ENCODE measurements at regions not wholly inside any gene's neighbourhood (a gene's known extent, or its start where the extent isn't known, plus 50 kb on each side); places are given as distances from the start of the nearest gene placed in this dataset.
"Not testable (repeated sequence)": the region's sequence is repeated elsewhere in the genome, so short reads cannot be mapped to it uniquely, and the experiment has no call there.

- no peak for DNase-seq (ENCODE audit: low spot score)
Observed at GRCh38 chr1:19591482-19592091, 52.5 kb upstream of the NBL1 start.

GRCh38 chr1:19585507-19585906 lies 58.6 kb upstream of the NBL1 start:
- DNase-seq (ENCODE audit: low spot score) = no peak

DNA sequence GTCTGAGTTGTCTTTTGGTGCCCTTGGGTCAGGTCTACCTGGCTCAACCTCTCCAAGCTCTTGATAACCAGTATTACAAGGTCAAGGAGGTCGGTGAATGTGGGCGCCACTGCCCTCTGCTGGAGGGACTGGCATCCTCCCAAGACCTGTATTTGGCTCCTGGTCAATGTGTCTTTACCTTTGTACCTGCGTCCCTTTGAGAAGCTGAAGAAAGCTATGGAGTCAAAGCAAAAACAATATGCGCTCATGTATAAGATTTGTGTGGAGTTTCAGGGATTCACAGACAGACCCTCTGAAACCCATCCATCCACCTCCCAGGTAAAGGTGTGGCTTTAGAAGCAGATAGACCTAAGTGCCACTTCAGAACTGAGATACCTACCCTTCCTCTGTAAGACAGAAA lies 61.8 kb upstream of the NBL1 start:
- DNase-seq (ENCODE audit: low spot score) = no peak

GRCh38 chr1:19581381-19581780 lies 62.7 kb upstream of the NBL1 start:
- DNase-seq (ENCODE audit: low spot score) = no peak

- DNase-seq (ENCODE audit: low spot score) = no peak
Observed at GRCh38 chr1:19577561-19577960, 66.5 kb upstream of the NBL1 start.

GRCh38 chr1:19577036-19577435 lies 67.1 kb upstream of the NBL1 start:
- DNase-seq (ENCODE audit: low spot score) = no peak

GRCh38 chr1:19569786-19570185 lies 74.3 kb upstream of the NBL1 start:
- no peak for DNase-seq (ENCODE audit: low spot score)

DNA sequence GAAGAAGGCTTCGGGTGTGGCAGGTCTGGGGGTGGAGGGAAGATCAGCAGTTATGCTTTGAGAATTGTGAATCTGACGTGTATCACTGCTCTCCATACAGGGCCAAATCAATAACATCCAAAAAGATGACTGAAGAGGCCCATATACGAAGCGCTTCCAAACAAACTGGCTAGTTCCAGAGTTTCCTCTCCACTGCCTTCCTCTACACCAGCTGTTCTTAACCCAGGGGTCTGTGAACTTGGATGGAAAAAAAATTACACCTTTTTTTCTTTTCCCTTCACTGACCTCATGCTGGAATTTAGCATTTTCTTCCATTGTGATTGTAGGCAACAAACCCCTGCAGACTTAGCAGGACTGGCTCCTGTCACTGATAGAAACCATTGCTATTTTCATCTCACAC lies 77.1 kb upstream of the NBL1 start:
- DNase-seq (ENCODE audit: low spot score) = no peak

DNA sequence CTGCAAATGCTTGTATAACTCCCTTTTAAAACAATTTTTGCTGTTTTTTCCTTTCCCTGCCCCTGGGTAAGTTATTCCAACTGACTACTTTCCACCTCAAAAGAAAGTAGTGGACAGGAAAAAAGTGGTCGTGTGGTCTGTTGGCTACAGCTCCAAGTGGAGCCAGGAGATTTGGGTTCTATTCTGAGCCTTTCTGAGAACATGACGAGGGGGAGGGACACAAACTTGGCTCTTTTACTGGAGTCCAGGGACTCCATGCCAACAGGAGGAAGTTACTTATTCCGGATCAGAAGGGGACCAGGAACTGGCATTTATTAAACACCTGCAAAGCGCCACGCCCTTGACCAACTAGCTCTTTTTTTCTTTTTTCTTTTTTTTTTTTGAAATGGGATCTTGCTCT lies 79.0 kb upstream of the CAPZB start:
- DNase-seq (ENCODE audit: low spot score) = no peak

DNA sequence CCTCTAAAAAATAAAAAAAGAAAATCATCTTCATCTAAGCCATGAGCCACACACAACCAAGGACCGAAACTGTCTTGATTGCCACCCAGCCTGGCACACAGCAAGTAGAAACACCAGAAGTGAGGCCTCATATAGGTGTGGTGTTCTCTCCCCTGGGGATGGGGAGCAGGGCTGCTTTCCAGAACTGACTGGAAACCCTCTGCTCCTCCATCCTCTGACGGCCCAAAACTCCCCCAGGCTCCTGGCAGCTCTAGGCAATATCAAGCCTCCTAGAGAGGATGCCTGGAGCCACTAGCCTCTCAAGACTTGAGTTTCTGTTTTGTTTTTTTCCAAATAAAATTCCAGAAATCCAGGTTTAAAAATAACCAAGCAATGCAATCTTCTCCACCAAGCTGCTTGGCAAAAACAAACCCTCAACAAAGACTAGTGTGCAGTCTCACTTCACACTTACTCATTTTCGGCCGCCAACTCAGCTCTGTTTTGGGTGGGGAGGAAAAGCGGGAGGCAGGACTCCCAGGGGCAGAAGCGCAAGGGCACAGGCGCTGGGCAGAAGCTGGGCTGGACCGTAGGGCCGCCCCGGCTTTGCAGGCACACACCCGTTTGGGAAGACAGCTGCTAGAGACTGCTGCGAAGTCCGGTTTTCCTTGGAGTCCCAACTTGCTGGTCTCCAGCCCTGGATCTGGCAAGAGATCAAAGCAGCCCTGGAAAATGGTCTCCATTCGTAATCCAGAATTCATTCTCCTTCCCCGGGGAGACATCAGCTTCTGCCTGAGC lies 78.2 kb upstream of the CAPZB start:
- DNase-seq (ENCODE audit: low spot score) = no peak

DNA sequence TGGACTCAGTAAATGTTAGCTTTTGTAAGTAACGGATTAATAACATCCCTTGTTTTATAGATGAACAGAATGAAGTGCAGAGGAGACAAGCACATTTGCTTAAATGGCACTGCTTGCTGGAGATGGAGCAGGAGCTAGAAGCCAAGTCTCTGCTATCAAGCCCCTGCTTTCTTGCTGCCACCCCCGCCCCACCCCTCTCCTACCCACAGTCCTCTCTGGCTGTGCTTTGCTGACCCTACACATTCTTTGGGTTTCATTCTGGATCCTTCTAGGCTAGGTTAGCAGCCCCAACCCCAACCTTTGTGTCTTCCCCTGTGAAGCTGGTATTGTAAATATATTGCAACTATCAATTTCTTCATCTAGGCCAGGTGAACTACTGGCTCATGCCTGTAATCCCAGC lies 77.5 kb upstream of the CAPZB start:
- no peak for DNase-seq (ENCODE audit: low spot score)

DNA sequence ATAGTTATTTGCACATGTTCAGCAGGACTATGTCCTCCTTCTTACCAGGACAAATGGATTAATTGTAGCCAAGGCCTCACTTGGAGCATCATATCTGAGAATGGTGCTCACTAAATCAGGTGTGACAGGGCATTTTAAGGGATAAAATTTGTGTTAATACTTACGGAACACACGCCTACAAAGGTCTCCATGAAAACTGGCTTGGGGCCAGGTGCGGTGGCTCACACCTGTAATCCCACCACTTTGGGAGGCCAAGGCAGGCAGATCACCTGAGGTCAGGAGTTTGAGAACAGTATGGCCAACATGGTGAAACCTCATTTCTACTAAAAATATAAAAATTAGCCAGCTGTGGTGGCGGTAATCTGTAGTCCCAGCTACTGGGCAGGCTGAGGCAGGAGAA lies 75.1 kb upstream of the CAPZB start:
- no peak for DNase-seq (ENCODE audit: low spot score)

DNA sequence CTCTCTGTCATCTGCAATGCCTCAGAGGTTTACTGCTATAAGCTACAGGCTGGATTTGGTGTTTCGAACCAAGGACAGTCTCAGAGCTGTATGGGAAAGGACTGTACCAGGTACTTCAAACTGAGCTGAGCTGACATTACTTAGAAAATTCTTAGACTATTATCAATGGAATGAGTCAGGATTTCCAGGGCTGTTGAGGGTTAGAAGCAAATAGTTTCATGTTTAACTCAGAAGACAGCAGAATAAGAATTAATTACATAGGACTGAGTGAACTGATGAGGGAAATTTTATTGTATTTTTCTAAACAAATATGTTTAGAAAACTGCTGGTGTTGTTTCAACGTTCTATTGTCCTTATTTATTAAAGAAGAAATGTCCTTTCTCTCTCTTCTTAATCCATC lies 74.3 kb upstream of the CAPZB start:
- peak; percentile 59 for DNase-seq (ENCODE audit: low spot score)

DNA sequence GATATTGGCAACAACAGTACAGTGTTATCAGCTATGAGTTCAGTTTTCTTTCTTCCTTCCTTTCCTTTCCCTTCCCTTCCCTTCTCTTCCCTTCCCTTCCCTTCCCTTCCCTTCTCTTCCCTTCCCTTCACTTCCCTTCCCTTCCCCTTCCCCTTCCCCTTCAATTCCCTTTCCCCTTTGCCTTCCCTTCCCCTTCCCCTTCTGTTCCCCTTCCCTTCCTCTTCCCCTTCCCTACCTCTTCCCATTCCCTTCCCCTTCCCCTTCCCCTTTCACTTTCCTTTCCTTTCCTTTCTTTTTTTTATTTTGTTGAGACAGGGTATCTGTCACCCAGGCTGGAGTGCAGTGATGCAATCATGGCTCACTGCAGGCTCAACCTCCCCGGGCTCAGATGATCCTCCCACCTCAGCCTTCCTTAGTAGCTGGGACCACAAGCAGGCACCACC lies 72.3 kb upstream of the CAPZB start:
- no peak for DNase-seq (ENCODE audit: low spot score)

GRCh38 chr1:19554090-19554489 lies 68.8 kb upstream of the CAPZB start:
- no peak for DNase-seq (ENCODE audit: low spot score)

DNA sequence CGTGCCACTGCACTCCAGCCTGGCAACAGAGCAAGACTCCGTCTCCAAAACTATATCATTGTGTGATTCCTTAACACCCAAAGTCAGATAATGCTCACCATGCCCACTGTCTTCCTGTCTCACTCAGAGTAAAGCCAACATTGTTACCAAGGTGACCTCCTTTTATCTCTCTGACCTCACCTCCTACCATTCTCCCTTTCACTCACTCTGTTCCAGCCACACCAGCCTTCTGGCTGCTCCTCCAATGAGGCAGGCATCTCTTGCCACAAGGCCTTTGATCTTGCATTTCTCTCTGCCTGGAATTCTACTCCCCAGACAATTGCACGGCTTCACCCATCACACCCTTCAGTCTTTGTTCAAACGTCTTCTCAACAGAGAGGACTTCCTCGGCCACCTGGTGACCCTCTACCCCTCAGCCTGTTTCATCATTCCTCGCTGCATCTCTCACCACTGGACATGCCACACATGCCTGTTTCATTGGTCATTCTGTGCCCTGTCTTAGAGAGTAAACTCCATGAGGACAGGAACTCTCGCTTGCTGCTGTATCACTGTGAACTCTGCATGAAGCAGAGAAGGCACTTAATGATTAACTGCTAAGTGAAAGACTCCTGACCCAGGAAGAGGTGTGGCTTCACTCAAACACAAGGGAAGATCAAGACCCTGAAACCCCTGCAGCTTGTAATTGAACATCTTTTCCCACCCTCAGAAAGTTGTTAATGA lies 67.1 kb upstream of the CAPZB start:
- no peak for DNase-seq (ENCODE audit: low spot score)

GRCh38 chr1:19551837-19552236 lies 66.5 kb upstream of the CAPZB start:
- DNase-seq (ENCODE audit: low spot score) = not testable (repeated sequence)

GRCh38 chr1:19550437-19550836 lies 65.1 kb upstream of the CAPZB start:
- DNase-seq (ENCODE audit: low spot score) = not testable (repeated sequence)

- no peak for DNase-seq (ENCODE audit: low spot score)
Observed at GRCh38 chr1:19547814-19548213, 62.5 kb upstream of the CAPZB start.

DNA sequence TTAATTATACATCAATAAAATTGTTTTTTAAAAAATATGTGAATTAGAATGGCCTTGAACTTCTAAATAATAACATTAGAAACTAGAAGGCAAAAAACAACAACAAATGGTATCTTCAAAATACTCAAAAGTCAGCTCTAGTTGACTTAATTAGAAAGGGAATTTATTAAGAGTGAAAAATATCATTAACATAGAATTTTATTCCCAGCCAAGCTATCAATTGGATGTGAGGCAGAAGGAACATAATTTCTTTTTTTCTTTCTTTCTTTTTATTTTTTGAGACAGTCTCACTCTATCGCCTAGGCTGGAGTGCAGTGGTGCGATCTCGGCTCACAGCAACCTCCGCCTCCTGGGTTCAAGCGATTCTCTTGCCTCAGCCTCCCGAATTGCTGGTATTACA lies 51.2 kb upstream of the CAPZB start:
- DNase-seq (ENCODE audit: low spot score) = no peak

DNA sequence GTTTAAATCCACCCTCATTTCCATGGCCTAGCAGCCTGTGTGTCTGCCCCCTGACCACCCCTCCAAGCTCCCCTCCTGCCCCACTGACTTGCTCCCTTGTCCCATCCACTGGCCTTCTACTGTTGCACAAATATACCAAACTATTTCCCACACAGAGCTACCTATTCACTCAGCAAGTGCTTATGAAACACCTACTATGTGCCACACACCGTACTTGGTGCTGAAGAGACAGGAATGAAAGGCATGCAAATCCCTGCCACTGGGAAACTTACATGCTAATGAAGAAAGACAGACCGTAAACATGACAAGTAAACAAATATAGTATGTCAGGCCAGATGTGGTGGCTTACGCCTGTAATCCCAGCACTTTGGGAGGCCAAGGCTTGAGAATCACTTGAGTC lies 49.9 kb upstream of the CAPZB start:
- no peak for DNase-seq (ENCODE audit: low spot score)
